HUES6 (cell line): ENCODE measurements at regions not wholly inside any gene's neighbourhood (a gene's known extent, or its start where the extent isn't known, plus 50 kb on each side); places are given as distances from the start of the nearest gene placed in this dataset.

Experiments used
- H3K27ac ChIP-seq: 2 replicates; pipeline ENCODE4 v1.7.0; 2013; ENCODE audit warnings: low read depth, mild to moderate bottlenecking, low read length, inconsistent platforms
- H3K27me3 ChIP-seq: 2 replicates; pipeline ENCODE4 v1.6.1; 2013; ENCODE audit warnings: low read length; ENCODE audit not compliant: control insufficient read depth, insufficient read depth
- H3K36me3 ChIP-seq: 2 replicates; pipeline ENCODE4 v1.6.1; 2013; ENCODE audit warnings: low read length; ENCODE audit not compliant: control insufficient read depth, insufficient read depth
- H3K4me1 ChIP-seq: 2 replicates; pipeline ENCODE4 v1.6.1; 2013; ENCODE audit warnings: low read length; ENCODE audit not compliant: control insufficient read depth, insufficient read depth
- H3K4me3 ChIP-seq: 2 replicates; pipeline ENCODE4 v1.5.1; 2013; ENCODE audit warnings: low read depth, low read length
- H3K9ac ChIP-seq: one replicate; pipeline ENCODE4 v1.6.1; 2013; ENCODE audit warnings: mild to moderate bottlenecking, low read length
- H3K9me3 ChIP-seq: 2 replicates; pipeline ENCODE4 v1.6.1; 2013; ENCODE audit warnings: low read depth, low read length; ENCODE audit not compliant: control insufficient read depth, insufficient read depth

DNA sequence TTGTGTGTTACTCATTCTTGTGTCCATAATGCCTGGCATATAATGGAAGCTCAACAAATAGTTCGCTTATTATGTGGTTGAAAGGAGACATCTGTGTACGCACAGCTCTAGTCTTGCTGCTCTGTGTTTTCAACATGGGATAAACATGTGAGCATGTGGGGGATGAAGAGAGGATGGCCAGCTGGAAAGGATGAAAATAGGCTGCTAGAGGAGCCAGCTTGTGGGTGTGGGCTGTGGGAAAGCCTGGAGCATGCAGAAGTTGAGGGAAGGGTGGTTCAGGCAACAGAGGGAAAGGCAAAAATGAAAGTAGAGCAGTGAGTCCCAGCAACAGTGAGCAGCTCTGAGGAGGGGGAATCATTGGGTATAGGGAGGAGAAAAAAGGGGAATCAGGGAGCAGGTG is 324.6 kb upstream of the CDH11 start:
- H3K4me1 ChIP-seq: no peaks in the 10 kb centered on the region
- no peak overlapping the region for H3K9ac ChIP-seq
- no peak overlapping the region for H3K4me3 ChIP-seq
- H3K9me3 ChIP-seq: peaks cover 23% of the 10 kb centered on the region
- H3K27me3 ChIP-seq: no peaks in the 10 kb centered on the region
- no peak overlapping the region for H3K27ac ChIP-seq
- H3K36me3 ChIP-seq: no peaks in the 10 kb centered on the region; the same call in 1 of the 2 replicates

DNA sequence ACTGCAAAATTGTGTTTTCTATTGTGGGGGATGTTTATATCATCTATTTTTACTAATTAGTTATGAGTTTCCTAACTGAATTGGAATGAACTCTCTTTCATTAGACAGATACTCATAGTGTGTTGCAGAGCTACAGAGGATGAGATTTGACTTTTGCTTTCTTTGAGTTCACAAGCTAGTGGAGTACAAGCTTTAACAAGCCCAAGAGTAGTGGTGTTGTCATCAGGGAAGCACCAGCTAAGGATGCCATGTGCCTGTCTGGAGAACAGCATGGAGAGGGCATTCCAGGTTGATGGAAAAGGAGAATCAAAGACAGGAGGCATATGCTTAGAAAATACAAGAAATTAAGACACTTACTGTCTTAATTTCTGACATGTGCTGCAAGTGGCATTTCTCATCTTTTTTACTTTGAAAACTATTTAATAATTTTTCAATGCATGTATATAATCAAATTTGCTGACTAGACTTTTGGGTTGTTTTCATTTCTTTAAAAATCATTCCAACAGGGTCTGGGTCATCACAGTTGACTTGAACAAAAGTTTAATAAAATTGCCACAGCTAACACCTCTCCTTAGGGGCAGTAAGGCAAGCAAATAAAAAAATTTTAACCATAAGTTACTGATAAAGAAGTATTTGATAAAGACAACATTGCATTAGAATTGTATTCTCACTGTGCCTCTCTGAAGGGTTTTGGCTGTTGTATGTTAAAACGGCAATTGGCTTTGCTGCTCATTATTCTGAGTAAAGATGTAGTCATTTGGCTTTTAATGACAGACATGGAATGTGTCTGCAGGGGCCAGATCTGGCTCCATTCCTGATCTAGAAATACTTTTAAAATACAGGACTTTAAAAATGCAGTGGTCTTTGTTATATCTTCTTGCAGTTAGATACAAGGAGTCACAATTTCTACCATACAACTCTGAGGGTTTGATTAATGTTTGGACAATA is 323.7 kb upstream of the CDH11 start:
- H3K9me3 ChIP-seq: peaks cover 23% of the 10 kb centered on the region
- no peaks in the 10 kb centered on the region for H3K27me3 ChIP-seq
- H3K4me1 ChIP-seq: no peaks in the 10 kb centered on the region
- no peak overlapping the region for H3K27ac ChIP-seq
- H3K4me3 ChIP-seq: no peak overlapping the region
- H3K36me3 ChIP-seq: no peaks in the 10 kb centered on the region; the same call in 1 of the 2 replicates
- H3K9ac ChIP-seq: no peak overlapping the region

DNA sequence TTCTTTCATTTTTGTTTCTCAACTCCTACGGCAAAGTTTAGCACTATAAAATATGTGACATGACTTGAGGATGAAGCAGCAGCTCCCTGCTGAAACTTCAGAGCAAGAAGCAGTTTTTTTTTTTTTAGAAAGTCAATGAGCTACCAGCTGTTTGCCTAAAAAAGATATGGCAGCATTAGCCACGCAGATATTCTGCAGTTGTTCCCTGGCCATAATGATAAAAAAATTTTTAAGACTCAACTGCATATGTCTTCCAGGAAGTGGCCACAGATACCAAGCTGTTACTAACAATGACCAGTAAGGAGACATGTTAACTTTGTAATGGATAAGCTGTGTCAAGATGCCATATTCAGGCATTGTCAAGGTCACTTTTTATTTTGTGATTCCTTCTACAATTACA is 319.6 kb upstream of the CDH11 start:
- no peaks in the 10 kb centered on the region for H3K4me1 ChIP-seq
- no peaks in the 10 kb centered on the region for H3K36me3 ChIP-seq
- H3K9ac ChIP-seq: no peak overlapping the region
- H3K4me3 ChIP-seq: no peak overlapping the region
- 0 out of 2 replicates have a peak, but pooled peaks cover 3% of the 10 kb centered on the region for H3K9me3 ChIP-seq
- no peak overlapping the region for H3K27ac ChIP-seq
- no peaks in the 10 kb centered on the region for H3K27me3 ChIP-seq

GRCh38 chr16:65429504-65430181 is 307.8 kb upstream of the CDH11 start:
- Histone ChIP-seq H3K27me3 (no peaks in the 10 kb centered on the region), H3K27ac (no peak overlapping the region), H3K9ac (no peak overlapping the region), H3K4me1 (peaks cover 16% of the 10 kb centered on the region; the same call in 1 of the 2 replicates), H3K9me3 (no peaks in the 10 kb centered on the region), H3K4me3 (no peak overlapping the region), H3K36me3 (no peaks in the 10 kb centered on the region)

DNA sequence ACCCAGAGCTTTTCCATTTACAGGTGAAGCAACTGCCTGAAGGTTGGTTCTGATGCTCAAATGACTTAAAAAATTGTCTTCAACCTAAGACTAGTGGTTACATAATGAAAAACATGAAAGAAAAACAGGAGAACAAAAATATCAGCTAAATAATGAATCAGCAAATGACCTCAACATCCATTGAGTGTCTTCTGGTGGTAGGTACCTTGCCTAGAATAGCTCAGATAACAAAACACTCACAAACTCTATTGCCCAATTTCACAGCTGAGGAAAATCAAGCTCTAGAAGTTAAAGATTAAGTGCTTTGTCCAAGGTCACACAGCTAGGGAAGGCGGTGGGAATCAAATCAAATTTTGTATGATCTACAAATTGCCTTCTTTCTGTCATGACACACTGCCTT is 304.6 kb upstream of the CDH11 start:
- Histone ChIP-seq H3K27ac (no peak overlapping the region), H3K9me3 (no peaks in the 10 kb centered on the region), H3K27me3 (no peaks in the 10 kb centered on the region), H3K9ac (no peak overlapping the region), H3K4me1 (peaks cover 16% of the 10 kb centered on the region; the same call in 1 of the 2 replicates), H3K36me3 (no peaks in the 10 kb centered on the region), H3K4me3 (no peak overlapping the region)

GRCh38 chr16:65422934-65423333 is 301.1 kb upstream of the CDH11 start:
- Histone ChIP-seq H3K27ac (no peak overlapping the region), H3K36me3 (no peaks in the 10 kb centered on the region), H3K4me3 (no peak overlapping the region), H3K27me3 (no peaks in the 10 kb centered on the region), H3K9me3 (peaks cover 13% of the 10 kb centered on the region; the same call in 1 of the 2 replicates), H3K4me1 (no peaks in the 10 kb centered on the region), H3K9ac (no peak overlapping the region)

- H3K27me3 ChIP-seq: no peaks in the 10 kb centered on the region
- no peak overlapping the region for H3K4me3 ChIP-seq
- no peak overlapping the region for H3K27ac ChIP-seq
- H3K4me1 ChIP-seq: no peaks in the 10 kb centered on the region
- H3K36me3 ChIP-seq: no peaks in the 10 kb centered on the region
- H3K9ac ChIP-seq: no peak overlapping the region
- H3K9me3 ChIP-seq: peaks cover 13% of the 10 kb centered on the region; the same call in 1 of the 2 replicates
Observed at GRCh38 chr16:65421596-65421995, 299.7 kb upstream of the CDH11 start.

DNA sequence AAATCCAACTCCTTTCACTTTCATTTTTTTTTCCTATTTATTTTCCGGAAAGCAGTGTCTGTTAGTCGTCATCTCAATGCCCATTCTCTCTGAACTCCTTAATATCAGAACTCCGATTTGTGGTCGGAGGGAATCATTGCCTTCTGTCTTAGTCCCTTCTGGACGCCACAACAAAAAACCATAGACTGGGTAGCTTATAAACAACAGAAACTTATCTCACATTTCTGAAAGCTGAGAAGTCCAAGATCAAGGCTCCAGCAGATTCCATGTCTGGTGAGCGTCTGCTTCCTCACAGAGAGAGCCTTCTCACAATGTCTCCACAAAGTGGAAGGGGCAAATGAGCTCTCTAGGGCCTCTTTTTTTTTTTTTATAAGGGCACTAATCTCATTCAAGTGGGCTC is 296.6 kb upstream of the CDH11 start:
- H3K27ac ChIP-seq: no peak overlapping the region
- no peaks in the 10 kb centered on the region for H3K4me1 ChIP-seq
- H3K4me3 ChIP-seq: no peak overlapping the region
- no peaks in the 10 kb centered on the region for H3K27me3 ChIP-seq
- H3K36me3 ChIP-seq: no peaks in the 10 kb centered on the region
- peaks cover 13% of the 10 kb centered on the region; the same call in 1 of the 2 replicates for H3K9me3 ChIP-seq
- no peak overlapping the region for H3K9ac ChIP-seq

GRCh38 chr16:65415460-65415859 is 293.6 kb upstream of the CDH11 start:
- Histone ChIP-seq H3K27me3 (no peaks in the 10 kb centered on the region), H3K27ac (no peak overlapping the region), H3K9ac (no peak overlapping the region), H3K4me3 (no peak overlapping the region), H3K36me3 (no peaks in the 10 kb centered on the region), H3K9me3 (peaks cover 13% of the 10 kb centered on the region; the same call in 1 of the 2 replicates), H3K4me1 (no peaks in the 10 kb centered on the region)

GRCh38 chr16:65414284-65414984 is 292.6 kb upstream of the CDH11 start:
- no peaks in the 10 kb centered on the region for H3K27me3 ChIP-seq
- H3K36me3 ChIP-seq: no peaks in the 10 kb centered on the region
- no peak overlapping the region for H3K4me3 ChIP-seq
- H3K4me1 ChIP-seq: no peaks in the 10 kb centered on the region
- H3K9me3 ChIP-seq: peaks cover 6% of the 10 kb centered on the region; the same call in 1 of the 2 replicates
- no peak overlapping the region for H3K9ac ChIP-seq
- H3K27ac ChIP-seq: no peak overlapping the region
